ENCODE measurements at regions not wholly inside any gene's neighbourhood (a gene's known extent, or its start where the extent isn't known, plus 50 kb on each side); places are given as distances from the start of the nearest gene placed in this dataset.

DNA sequence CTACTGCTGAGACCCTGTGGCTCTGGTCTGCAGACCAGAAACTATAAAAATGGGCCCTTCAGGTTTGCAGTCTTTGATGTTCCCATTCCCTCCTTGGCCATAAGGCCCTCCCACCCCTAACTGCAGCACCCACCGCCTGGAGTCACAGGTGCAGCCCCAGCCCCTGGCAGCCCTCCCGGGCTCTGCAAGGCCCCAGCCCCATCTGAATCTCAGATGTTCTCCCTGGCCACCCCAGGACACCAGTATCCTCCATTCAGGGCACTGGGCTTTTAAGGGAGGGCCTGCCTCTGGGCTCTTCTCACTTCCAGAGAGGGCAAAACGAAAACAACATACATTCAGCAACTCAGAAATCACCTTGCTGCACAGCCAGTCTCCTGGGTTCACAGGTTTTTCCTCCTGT is 107.7 kb upstream of the RET start:
- no peak for TF ChIP-seq MYC (IDR thresholded peaks at IDR 0.05; ENCODE audit: low read depth, low read length)
- TF ChIP-seq, protein P1, sequence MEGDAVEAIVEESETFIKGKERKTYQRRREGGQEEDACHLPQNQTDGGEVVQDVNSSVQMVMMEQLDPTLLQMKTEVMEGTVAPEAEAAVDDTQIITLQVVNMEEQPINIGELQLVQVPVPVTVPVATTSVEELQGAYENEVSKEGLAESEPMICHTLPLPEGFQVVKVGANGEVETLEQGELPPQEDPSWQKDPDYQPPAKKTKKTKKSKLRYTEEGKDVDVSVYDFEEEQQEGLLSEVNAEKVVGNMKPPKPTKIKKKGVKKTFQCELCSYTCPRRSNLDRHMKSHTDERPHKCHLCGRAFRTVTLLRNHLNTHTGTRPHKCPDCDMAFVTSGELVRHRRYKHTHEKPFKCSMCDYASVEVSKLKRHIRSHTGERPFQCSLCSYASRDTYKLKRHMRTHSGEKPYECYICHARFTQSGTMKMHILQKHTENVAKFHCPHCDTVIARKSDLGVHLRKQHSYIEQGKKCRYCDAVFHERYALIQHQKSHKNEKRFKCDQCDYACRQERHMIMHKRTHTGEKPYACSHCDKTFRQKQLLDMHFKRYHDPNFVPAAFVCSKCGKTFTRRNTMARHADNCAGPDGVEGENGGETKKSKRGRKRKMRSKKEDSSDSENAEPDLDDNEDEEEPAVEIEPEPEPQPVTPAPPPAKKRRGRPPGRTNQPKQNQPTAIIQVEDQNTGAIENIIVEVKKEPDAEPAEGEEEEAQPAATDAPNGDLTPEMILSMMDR (IDR thresholded peaks at IDR 0.05; ENCODE audit: low read depth, low read length), result no peak
- TF ChIP-seq POLR2A (IDR thresholded peaks at IDR 0.05; ENCODE audit: extremely low read depth, insufficient read length), result no peak
- TF ChIP-seq, protein P2, sequence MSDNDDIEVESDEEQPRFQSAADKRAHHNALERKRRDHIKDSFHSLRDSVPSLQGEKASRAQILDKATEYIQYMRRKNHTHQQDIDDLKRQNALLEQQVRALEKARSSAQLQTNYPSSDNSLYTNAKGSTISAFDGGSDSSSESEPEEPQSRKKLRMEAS (IDR thresholded peaks at IDR 0.05; ENCODE audit: low read depth, low read length), result no peak
